Coronary artery (tissue), 2 donors: ENCODE measurements at regions not wholly inside any gene's neighbourhood (a gene's known extent, or its start where the extent isn't known, plus 50 kb on each side); places are given as distances from the start of the nearest gene placed in this dataset.
A peak's percentile ranks its signal among the peaks of the same experiment; 100 is the strongest.

ENCODE experiments used
- DNase-seq: peaks from one replicate; pipeline ENCODE4 v3.0.0-alpha.2; 2017; ENCODE audit warnings: low spot score
- H3K27ac ChIP-seq, 2 donors: fragments of 200-600 bp; sonication (generic); one replicate each; pipeline ENCODE4 v1.5.1; 2016 to 2019
- H3K4me3 ChIP-seq: fragments of 200-600 bp; sonication (generic); 2 replicates; pipeline ENCODE4 v1.5.1; 2016; ENCODE audit warnings: mild to moderate bottlenecking, moderate library complexity
- CTCF ChIP-seq: fragments of 200-600 bp; sonication (generic); IDR thresholded peaks from one replicate; pipeline ENCODE4 v1.5.1; 2019; ENCODE audit warnings: antibody characterized with exemption

GRCh38 chr20:7262803-7263202 lies 495.3 kb downstream of the BMP2 start:
- TF ChIP-seq CTCF = no peak
- H3K4me3 ChIP-seq = no peak overlapping the region
- DNase-seq = no peak
- H3K27ac ChIP-seq = no peak overlapping the region

- Histone ChIP-seq H3K4me3 (no peak overlapping the region), H3K27ac (no peak overlapping the region)
- no peak for TF ChIP-seq CTCF
- DNase-seq = no peak
Measured at GRCh38 chr20:7264137-7264536, 496.7 kb downstream of the BMP2 start.

GRCh38 chr20:7269452-7269851 lies 502.0 kb downstream of the BMP2 start:
- TF ChIP-seq CTCF = no peak
- no peak overlapping the region for H3K27ac ChIP-seq
- DNase-seq = no peak
- no peak overlapping the region for H3K4me3 ChIP-seq

GRCh38 chr20:7272512-7272911 lies 505.0 kb downstream of the BMP2 start:
- H3K27ac ChIP-seq = no peak overlapping the region
- DNase-seq = no peak
- no peak overlapping the region for H3K4me3 ChIP-seq
- no peak for TF ChIP-seq CTCF

- no peak overlapping the region for H3K27ac ChIP-seq
- no peak overlapping the region for H3K4me3 ChIP-seq
- TF ChIP-seq CTCF = no peak
- no peak for DNase-seq
Measured at GRCh38 chr20:7274870-7275269, 507.4 kb downstream of the BMP2 start.

- TF ChIP-seq CTCF = no peak
- Histone ChIP-seq H3K4me3 (no peak overlapping the region), H3K27ac (no peak overlapping the region)
- no peak for DNase-seq
Measured at GRCh38 chr20:7275645-7276237, 508.3 kb downstream of the BMP2 start.

GRCh38 chr20:7285918-7286556 lies 518.6 kb downstream of the BMP2 start:
- TF ChIP-seq CTCF = peak; percentile 71
- Histone ChIP-seq H3K4me3 (no peak overlapping the region), H3K27ac (no peak overlapping the region)
- peak; percentile 75 for DNase-seq
